ENCODE measurements at regions not wholly inside any gene's neighbourhood (a gene's known extent, or its start where the extent isn't known, plus 50 kb on each side); places are given as distances from the start of the nearest gene placed in this dataset.

- Histone ChIP-seq H3K9me3 (ENCODE audit: insufficient read depth in 2 of 2, low read depth in 1 of 2, low read length in 1 of 2) (peaks cover 56 to 70% of the 10 kb centered on the region in 2 experiments), H3K23me2 (ENCODE audit: low read depth, low read length) (no peaks in the 10 kb centered on the region), H3K14ac (ENCODE audit: insufficient read length) (no peak overlapping the region), H3K23ac (ENCODE audit: insufficient read length) (no peak overlapping the region), H3K56ac (replicated peaks; ENCODE audit: insufficient read length, low read depth, low read length) (no peak overlapping the region), H4K8ac (ENCODE audit: extremely low read depth, insufficient read depth, low read length) (no peak overlapping the region), H2BK5ac (ENCODE audit: low read depth, low read length) (no peak overlapping the region), H2BK15ac (ENCODE audit: low read length) (no peak overlapping the region), H3K4me2 (ENCODE audit: insufficient read depth in 1 of 2, low read depth in 2 of 2, low read length in 2 of 2) (no peak overlapping the region), H2BK120ac (replicated peaks; ENCODE audit: low read depth, low read length) (no peak overlapping the region), H2BK12ac (ENCODE audit: low read depth, low read length) (no peak overlapping the region), H3K27ac (ENCODE audit: low read depth, low read length) (no peak overlapping the region), H3K9ac (replicated peaks in 1 of 4; ENCODE audit: extremely low read depth in 1 of 4, low read depth in 3 of 4, low read length in 3 of 4) (no peak overlapping the region), H4K20me1 (replicated peaks in 1 of 2; ENCODE audit: control insufficient read depth in 1 of 2, insufficient read depth in 2 of 2, low read length in 2 of 2) (no peaks in the 10 kb centered on the region), H3K4me3 (ENCODE audit: extremely low read depth in 1 of 4, insufficient read depth in 2 of 4, low read depth in 3 of 4, low read length in 4 of 4) (no peak overlapping the region), H3K4me1 (replicated peaks in 1 of 4; ENCODE audit: control insufficient read depth in 3 of 4, insufficient read depth in 4 of 4, low read length in 3 of 4) (no peaks in the 10 kb centered on the region), H3K18ac (ENCODE audit: extremely low read depth, low read length) (no peak overlapping the region), H3K4ac (replicated peaks; ENCODE audit: insufficient read length, low read depth, low read length) (no peak overlapping the region), H4K91ac (replicated peaks; ENCODE audit: insufficient read length, low read length) (no peak overlapping the region), H2BK20ac (ENCODE audit: low read length) (no peak overlapping the region), H3K79me2 (ENCODE audit: control insufficient read depth in 1 of 2, insufficient read depth in 2 of 2, low read length in 2 of 2) (no peaks in the 10 kb centered on the region), H3K36me3 (ENCODE audit: control insufficient read depth in 2 of 4, insufficient read depth in 4 of 4, low read length in 3 of 4) (no peaks in the 10 kb centered on the region), H2AK5ac (ENCODE audit: low read depth, low read length) (no peak overlapping the region), H3K79me1 (ENCODE audit: low read depth, low read length) (no peaks in the 10 kb centered on the region), H4K5ac (ENCODE audit: insufficient read length, low read depth, low read length) (no peak overlapping the region), H2AFZ (ENCODE audit: low read length) (no peak overlapping the region), H3K27me3 (replicated peaks in 1 of 4; ENCODE audit: control insufficient read depth in 3 of 4, extremely low read depth in 1 of 4, insufficient read depth in 3 of 4, low read length in 3 of 4) (no peaks in the 10 kb centered on the region)
- ChIA-PET CTCF (ENCODE audit: partially characterized antibody) (no interaction called here), POLR2A (ENCODE audit: partially characterized antibody) (no interaction called here)
- no peak for DNase-seq (ENCODE audit: low read depth in 1 of 2, low spot score in 2 of 2)
- WGBS, 2 experiments (ENCODE audit: extremely low coverage in 1 of 2, insufficient coverage in 1 of 2, insufficient read length in 1 of 2, insufficient replicate concordance in 2 of 2, low coverage in 1 of 2, low lambda C conversion rate in 2 of 2, missing lambda C conversion rate in 1 of 2): 78% methylated on average over 3 of the region's 3 CpGs; no CpG with 5 or more reads in 1 of the 2 experiments
- TF ChIP-seq EGR1 (IDR thresholded peaks at IDR 0.05; ENCODE audit: borderline replicate concordance, low read depth, low read length) (no peak), HDAC2 (IDR thresholded peaks at IDR 0.05; ENCODE audit: borderline replicate concordance in 1 of 2, low read depth in 2 of 2, low read length in 2 of 2) (no peak), GTF2F1 (IDR thresholded peaks at IDR 0.05; ENCODE audit: borderline replicate concordance, low read depth, low read length) (no peak), GABPA (IDR thresholded peaks at IDR 0.05; ENCODE audit: borderline replicate concordance, insufficient read depth, low read length) (no peak), SUZ12 (IDR thresholded peaks at IDR 0.05; ENCODE audit: low read length) (no peak), EZH2 (IDR thresholded peaks at IDR 0.05; ENCODE audit: low read depth, low read length, severe bottlenecking) (no peak), CHD1 (IDR thresholded peaks at IDR 0.05; ENCODE audit: low read depth, low read length) (no peak), FOSL1 (IDR thresholded peaks at IDR 0.05; ENCODE audit: insufficient read depth, low read depth, low read length) (no peak), ATF3 (IDR thresholded peaks at IDR 0.05; ENCODE audit: insufficient read depth, low read depth, low read length) (no peak), KDM4A (IDR thresholded peaks at IDR 0.05; ENCODE audit: low read depth, low read length, severe bottlenecking) (no peak), JUN (IDR thresholded peaks at IDR 0.05; ENCODE audit: low read depth, low read length) (no peak), TAF7 (optimal IDR thresholded peaks at IDR 0.05; ENCODE audit: borderline replicate concordance, low read depth, low read length) (no peak), TCF12 (IDR thresholded peaks at IDR 0.05; ENCODE audit: low read depth, low read length) (no peak)
- no peak for FAIRE-seq
Observed at GRCh38 chr14:106038263-106038662, 511.9 kb downstream of the TMEM121 start.

All from H1 (cell line).